GM21390 (cell line): ENCODE measurements at regions not wholly inside any gene's neighbourhood (a gene's known extent, or its start where the extent isn't known, plus 50 kb on each side); places are given as distances from the start of the nearest gene placed in this dataset.
"Not testable (repeated sequence)": the region's sequence is repeated elsewhere in the genome, so short reads cannot be mapped to it uniquely, and the experiment has no call there.

Experiments
- ATAC-seq: cut with Tn5 transposase; IDR thresholded peaks from one replicate; pipeline ENCODE4 v1.9.1; 2021; ENCODE audit not compliant: unreplicated experiment

DNA sequence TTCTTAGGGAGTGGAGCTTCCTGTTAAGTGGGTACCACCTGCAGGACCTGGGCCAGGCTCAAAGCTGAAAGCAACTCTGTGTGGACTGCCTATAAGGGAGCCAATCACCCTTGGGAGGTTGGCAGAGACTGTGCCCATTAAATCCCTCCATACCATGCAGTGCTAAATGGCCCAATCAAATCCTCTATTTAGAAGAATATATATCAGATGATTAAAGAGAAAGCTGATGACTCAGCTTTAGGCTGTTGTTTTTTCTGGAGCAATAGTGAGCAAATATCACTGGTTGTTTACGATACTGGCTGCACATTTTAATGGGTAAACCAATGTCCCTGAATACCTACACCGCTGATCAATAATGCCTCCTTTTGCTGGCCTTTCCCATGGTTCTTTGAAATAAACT is 101.3 kb downstream of the TMX1 start:
- ATAC-seq: no peak

DNA sequence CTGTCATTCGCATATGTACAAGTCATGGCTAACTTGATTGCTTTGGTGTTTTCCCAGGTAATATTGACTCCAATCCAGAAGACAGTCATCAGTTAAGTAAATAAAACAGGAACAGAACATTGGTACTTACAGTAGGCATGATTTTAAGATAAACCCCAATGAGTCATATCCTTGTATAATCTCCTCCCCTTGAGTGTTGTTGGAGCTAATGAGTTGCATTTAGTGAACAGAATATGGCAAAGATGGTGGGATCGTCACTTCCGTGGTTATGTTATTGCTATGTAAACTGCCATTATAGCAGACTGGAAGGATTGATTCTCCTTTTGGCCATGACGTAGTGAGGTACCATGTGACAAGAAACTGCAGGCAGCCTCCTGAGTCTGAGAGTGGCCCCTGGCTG is 102.2 kb downstream of the TMX1 start:
- no peak for ATAC-seq

DNA sequence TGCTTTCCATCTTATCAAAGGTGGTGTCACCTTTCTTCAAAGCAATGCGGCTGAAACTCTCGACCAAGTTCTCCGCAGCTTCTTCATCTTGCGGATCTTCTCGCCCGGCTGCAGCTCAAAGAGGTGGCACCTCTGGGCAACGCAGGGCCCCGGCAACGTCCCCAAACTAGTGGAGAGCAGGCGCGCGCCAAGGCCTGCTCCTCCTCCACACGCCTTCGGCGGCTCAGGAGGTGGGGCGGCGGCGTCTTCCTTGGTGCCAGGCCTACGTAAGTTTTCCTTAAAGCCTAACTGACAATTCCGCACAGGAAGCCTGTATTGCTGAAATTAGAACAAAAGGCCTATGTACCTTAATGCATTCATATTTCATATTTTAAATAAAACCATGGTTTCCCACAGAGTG is 112.0 kb downstream of the TMX1 start:
- ATAC-seq: no peak

DNA sequence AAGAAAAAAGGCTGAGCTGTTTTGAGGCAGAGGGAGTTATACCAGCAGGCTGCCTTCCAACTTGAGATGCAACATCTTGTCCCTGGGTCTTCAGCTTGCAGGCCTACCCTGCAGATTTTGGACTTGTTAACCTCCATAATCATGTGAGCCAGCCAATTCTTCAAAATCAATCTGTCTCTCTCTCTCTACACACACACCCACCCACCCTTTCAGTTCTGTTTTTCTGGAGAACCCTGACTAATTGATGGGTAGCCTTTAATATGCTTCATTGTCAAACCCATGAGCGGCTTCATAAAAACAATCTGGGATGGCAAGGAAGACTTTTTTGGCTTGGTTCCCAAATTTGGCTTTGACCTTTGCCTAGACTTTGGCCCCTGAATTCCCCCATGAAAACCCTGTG is 113.9 kb downstream of the TMX1 start:
- no peak for ATAC-seq

DNA sequence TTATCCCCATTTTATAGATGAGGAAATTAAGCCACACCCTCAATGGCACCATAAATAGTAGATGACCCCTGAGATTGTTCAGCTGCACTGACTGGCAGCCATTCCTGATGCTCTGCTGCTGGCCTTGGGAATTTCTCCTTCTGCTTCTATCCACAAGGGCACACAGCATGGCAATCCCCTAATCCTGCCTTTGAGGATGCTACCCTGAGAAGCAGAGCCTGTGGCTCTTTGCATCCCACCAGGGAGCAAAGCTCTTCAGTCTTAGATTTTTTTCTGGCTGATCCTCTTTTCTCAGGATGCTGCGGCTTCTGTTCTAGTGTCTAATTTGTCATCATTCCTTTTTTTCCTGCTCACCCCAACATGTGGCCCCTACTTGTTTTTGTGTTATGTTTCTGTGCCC is 114.8 kb downstream of the TMX1 start:
- no peak for ATAC-seq

DNA sequence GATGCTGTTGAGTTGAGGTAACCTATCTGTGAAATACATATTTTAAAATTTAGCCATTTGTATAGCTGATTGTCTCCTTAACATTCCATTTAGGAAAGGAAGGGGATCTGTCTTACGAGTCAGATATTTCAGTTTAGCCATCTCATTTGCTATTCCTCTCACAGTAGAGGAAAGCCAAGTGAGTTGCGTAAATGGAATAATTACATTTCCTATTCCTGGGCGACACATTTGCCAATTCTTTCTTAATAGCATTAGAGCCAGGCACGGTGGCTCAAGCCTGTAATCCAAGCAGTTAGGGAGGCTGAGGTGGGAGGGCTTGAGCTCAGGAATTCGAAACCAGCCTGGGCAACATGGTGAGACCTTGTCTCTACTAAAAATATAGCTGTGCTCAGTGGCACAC is 116.3 kb downstream of the TMX1 start:
- no peak for ATAC-seq

DNA sequence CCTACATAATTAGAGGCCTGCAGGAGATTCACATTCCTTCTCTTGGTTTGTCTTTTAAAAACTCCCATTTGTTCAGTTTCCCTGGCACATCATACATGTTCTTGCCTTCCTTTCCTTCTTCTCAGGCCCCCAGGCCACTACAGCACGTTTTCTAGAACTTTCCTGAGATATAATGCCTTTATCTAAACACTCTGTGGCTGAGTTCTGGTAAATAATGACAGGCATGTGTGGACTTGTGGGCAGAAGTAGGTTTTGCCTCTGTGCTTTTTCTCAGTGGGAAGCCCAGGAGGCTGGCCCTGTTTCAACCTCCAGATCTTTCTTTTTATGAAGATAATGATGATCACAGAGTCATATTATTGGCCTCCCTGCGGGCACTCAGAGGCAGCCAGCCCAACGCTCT is 117.2 kb downstream of the TMX1 start:
- ATAC-seq: no peak

DNA sequence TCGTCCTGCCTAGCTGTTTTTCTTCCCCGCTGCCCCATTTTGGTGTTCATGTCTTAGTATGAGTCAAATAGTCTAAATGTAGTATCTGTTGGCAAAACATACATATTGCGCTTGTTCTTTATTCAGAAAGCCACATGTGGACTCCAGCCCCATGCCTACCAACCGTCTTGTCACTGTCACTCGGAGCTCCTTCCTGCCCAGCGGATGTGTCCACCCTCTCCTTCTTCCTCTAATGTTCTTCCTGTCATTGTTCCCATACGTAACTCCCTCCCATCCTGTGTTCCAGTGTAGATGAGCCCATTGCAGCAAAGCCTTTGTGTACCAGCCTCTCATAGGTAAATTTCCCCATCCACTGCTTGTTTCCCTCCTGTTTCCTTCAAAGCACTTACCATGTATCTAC is 120.5 kb downstream of the TMX1 start:
- ATAC-seq: no peak

DNA sequence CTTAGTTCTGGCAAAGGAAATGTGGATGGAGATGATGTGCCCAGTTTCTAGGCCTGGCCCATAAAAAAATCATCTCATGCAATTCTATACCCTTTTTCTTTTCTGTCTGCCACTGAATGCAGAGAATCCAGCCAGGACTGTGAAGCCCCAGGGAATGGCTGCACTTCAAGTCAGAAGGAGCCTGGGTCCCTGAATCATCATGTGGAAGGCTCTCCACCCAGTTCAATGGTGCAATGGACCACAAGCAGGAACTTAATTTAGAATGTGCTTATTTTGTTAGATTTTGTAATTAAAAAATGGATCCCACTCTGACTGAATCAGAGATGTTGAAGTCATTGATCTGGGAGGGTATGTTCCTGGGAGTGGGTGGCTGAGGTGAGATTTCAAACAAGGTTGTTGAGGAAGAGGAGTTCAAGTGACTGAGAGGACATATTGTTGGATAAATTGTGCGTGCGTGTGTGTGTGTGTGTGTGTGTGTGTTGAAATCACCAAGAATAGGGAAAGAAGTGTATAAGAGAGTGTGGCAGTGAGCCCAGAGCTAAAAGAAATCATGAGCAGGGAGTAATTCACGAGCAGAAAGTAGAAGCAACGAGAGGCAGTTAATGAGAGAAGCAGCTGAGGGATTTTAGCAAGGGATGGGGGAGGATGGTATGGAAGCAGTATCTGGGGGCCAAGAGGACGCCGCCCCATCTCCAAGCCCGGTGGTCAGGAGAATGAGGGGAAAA is 125.4 kb downstream of the TMX1 start:
- ATAC-seq: no peak

DNA sequence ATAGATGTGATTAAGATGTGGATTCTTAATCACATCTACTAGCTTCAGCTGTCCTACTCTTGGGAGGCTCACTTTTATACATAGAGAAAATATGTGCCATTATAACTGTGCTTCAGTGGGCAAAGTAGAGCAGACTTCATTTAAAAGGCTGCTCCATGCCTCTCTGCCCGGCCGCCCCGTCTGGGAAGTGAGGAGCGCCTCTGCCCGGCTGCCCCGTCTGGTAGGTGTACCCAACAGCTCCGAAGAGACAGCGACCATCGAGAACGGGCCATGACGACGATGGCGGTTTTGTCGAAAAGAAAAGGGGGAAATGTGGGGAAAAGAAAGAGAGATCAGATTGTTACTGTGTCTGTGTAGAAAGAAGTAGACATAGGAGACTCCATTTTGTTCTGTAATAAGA is 126.4 kb downstream of the TMX1 start:
- ATAC-seq: not testable (repeated sequence)

DNA sequence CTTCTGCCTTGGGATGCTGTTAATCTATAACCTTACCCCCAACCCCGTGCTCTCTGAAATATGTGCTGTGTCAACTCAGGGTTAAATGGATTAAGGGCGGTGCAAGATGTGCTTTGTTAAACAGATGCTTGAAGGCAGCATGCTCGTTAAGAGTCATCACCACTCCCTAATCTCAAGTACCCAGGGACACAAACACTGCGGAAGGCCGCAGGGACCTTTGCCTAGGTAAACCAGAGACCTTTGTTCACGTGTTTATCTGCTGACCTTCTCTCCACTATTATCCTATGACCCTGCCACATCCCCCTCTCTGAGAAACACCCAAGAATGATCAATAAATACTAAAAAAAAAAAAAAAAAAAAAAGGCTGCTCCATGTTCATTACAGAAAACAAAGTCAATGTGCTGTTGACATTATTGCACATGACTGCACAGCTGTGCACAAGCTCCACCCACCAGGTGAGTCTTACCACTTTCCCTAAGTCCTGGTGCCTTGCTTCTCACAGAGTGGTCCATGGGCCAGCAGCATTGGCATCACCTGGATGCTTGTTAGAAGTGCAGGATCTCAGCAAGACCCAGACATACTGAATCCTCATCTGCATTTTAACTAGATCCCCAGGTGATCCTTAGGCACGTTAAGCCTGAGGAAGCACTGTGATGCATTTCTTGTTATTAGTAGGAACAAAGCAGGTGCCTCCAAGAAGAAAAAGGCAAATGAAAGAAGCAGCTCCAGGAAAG is 127.0 kb downstream of the TMX1 start:
- ATAC-seq: not testable (repeated sequence)

DNA sequence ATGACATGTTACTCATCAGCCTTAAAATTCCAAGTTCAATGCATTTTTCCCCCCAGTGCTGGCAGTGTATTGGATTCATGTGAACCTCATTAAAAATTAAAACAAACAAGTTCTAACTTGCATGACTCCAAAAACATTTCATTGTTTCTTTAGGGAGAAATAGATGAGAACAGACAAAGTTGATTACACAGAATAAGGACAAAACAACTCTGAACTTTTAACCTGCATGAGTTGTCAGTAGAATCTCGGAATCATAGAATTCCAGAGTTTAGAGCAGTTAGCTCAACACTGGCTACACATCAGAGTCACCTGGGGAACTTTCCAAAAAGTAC is 127.5 kb downstream of the TMX1 start:
- no peak for ATAC-seq

DNA sequence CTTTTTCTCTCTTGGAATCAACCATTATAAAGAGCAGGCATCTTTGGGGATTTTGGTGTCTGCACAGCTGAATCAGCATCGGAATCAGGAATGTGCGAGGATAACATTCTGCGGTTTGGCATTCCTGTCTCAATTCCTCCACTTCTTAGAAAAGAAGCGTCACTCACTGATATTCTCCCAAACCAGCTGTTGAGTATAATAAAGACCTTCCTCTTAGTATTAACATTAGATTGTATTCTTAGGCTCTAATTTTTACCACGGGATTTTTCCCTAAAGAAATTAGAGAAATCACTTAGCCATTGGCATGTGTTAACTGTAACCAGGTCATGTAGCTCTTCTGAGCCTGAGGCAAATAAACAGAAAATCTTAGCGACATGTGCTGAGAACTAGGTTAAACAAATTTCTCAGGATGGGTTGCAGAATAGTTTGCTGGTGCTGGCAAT is 128.7 kb downstream of the TMX1 start:
- no peak for ATAC-seq

DNA sequence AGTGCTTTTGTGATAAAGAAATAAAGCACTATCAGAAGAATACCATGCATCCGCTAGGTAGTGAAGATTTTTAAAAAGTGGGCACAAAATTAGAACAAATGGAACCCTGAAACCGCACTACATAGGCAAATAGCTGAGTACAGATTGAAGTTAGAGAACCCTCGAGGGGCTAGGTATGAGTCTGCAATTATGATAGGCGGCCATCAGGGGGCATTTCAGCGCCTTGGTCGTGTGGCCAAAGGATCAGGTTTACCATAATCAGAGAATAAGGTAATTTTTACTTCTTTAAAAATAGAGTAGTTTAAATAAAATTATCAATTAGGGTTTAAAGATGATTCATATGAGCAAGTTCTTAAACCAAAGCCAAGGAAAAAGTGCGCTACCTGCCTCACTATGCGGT is 129.8 kb downstream of the TMX1 start:
- ATAC-seq: no peak

DNA sequence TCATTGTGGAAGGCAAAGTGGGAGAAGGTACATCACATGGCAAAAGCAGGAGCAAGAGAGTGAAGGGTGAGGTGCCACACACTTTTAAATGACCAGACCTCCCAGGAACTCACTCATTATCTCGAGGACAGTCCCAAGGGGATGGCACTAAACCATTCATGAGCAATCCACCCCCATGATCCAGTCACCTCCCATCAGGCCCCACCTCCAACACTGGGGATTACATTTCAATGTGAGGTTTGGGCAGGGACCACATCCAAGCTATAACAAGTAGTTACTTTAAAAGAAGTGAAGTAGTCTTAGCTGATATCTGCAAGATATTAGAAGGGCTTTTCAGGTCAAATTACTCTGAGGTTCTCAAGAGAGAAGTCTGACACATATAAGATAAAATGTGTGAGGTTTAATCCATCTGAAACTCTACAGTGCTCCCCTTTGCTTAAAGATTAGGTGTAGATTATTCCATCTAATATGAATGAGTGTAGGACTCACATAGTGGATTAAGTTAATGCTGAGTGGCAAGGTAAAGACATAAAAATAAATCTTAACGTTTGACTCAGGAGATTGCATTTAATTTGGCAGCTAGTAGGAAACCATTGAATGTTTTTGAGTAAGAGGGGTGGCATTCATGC is 130.8 kb downstream of the TMX1 start:
- ATAC-seq: no peak

DNA sequence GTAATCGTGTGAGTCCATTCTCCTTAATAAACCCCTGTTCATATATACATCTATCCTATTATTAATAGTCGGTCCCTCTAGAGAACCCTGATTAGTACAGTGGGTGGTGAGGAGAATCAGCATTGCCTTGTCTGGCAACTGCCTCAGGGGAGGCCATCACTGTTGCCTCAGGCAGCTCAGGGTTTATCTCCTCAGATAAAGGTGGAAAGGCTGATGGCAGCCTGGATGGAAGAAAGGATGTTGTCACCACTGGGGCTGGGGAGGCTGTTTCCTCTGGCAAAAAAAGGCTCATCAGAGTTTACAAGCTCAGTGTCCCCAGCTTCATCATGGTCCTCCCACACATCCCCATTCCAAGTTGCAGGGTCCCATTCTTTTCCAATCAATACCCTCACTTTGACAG is 137.1 kb downstream of the TMX1 start:
- not testable (repeated sequence) for ATAC-seq

DNA sequence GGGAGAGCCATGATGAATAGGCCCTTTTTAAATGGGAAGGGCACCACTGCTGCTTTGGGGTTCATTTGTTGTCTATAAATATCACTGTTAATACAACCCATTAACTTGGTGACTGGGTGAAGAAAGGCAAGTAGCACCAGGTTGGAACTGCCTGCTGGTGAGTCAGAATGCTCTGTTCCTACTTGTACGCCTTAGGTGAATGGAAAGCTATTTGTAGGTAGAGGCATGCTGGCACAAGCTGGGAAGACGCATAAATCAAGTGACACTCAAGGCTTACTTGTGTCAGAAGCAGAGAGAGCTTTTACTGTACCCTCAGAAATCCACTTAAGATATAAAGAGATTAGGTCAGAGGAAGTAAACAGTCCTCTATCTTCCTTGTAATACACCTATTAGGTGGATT is 142.5 kb downstream of the TMX1 start:
- ATAC-seq: no peak

DNA sequence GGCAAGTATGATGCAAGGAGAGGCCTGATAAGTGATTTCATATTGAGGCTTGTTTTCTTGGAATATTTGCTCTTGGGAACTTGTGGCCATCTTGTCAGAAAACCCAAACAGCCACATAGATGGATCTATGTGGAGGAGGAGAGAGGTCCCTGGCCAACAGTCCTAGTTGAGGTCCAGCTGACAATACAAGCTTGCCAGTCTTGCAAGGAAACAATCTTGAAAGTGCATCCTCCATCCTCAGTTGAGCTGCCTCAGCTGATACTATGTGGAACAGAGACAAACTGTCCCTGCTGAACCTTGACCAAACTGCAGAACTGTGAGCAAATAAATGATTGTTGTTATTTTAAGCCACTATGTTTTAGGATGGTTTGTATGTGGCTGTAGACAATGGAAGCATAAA is 146.4 kb downstream of the TMX1 start:
- ATAC-seq: no peak

DNA sequence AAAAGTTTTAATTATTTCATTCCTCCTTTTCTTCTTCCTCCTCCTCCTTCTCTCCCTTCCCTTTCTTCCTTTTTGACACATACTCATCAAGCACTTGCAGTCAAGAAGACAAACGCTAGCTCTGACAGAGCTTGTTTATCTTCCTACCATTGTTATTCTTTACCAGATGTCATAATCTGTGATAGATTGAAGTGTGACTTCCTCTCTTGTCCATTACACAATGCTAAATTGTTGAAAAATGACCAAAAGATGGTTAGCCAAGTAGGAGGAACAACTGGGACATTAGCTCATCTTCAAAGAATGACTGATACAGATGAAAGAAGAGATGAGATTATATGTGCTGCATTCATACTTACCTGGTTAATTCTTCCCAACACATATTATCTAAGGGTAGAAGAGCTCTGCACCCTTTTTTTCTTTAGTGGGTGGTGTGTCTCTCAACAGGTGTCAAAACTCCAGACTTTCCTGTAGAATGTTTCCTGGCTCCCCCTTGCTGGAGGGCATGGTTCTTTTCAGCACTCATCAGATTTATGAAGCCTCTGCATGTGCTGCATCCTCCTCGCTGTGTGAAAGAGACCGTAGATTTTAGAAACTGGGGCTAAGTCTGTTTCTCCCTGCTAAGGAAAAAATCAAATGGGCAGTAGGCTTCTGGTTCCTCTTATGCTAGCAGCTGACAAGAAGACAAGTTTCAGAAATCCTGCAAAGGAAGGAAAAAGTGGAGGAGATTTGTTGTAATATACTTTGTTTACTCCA is 147.1 kb downstream of the TMX1 start:
- no peak for ATAC-seq

DNA sequence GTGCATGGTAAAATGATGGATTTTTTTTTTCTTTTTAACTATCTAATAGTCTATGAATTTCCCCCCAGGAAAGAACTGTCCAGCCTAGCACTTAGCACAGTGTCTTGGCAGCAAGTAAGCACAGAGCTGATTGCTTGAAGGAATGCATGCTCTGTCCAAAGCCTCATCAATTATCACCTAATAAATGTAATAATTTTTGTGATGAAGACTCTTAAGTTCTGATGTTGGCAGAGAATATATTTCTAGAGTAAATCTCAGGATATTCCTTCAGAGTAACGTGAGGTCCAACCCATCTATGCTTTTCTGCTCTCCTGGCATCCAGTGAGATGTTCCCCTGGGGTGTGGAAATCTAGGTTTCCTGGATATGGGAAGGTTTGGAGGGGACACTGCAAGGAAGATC is 152.4 kb downstream of the TMX1 start:
- ATAC-seq: no peak

DNA sequence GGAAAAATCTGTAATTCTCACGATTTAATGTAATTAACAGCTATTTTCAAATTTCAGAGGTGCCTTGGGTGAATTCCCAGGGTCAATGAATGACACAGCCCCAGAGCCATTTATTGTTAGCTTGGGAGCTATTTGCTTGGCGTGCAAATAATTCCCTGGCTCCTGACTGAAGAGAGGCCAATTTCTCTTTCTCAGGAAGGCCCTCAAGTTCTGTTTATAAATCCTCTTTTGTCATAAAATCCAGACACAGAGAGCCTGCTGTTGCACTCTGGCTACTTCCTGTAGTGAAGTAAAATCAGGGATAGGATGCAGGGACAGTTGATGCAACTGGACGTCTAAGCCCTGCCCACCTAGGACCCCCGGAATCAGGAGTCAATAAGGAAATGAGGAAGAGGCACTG is 154.3 kb downstream of the TMX1 start:
- no peak for ATAC-seq

DNA sequence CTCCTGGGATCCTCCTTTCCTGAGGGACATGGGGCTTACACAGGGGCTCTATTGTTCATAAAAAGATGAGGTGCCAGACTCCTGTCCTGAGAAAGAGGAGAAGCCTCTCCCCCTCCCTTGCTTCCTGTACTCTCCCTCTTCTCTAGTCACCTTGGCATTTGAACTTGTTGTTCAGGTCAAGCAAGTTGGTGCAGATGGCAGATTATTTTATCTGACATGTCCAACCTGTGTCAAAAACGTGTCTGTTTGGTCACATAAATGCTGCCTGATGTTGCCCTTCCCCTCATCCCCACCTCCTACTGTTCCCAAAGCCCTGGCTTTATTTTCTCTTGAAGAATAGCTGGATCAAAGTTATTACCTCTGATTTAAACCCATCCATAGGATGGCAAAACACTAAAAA is 154.8 kb downstream of the TMX1 start:
- no peak for ATAC-seq
